Ascending aorta (tissue), 2 donors: ENCODE measurements at regions not wholly inside any gene's neighbourhood (a gene's known extent, or its start where the extent isn't known, plus 50 kb on each side); places are given as distances from the start of the nearest gene placed in this dataset.
"Not testable (repeated sequence)": the region's sequence is repeated elsewhere in the genome, so short reads cannot be mapped to it uniquely, and the experiment has no call there.

Experiments used
- DNase-seq, 2 donors: peaks; one replicate each; pipeline ENCODE4 v3.0.0-alpha.2; 2019; ENCODE audit warnings: low spot score in 2 of 2
- H3K27ac ChIP-seq, 2 donors: fragments of 200-600 bp; sonication (generic); one replicate each; pipeline ENCODE4 v1.5.1; 2016 to 2017; ENCODE audit warnings: mild to moderate bottlenecking in 1 of 2
- H3K27me3 ChIP-seq: fragments of 200-600 bp; sonication (generic); one replicate; pipeline ENCODE4 v1.5.1; 2017
- H3K36me3 ChIP-seq, 2 donors: fragments of 200-600 bp; sonication (generic); one replicate each; pipeline ENCODE4 v1.5.1; 2016
- H3K4me1 ChIP-seq, 2 donors: fragments of 200-600 bp; sonication (generic); one replicate each; pipeline ENCODE4 v1.5.1; 2016 to 2017; ENCODE audit warnings: mild to moderate bottlenecking in 1 of 2
- H3K4me3 ChIP-seq, 2 donors: fragments of 200-600 bp; sonication (generic); one replicate each; pipeline ENCODE4 v1.5.1; 2016 to 2017; ENCODE audit warnings: mild to moderate bottlenecking in 1 of 2
- H3K9me3 ChIP-seq, 2 donors: fragments of 200-600 bp; sonication (generic); one replicate each; pipeline ENCODE4 v1.5.1; 2016
- CTCF ChIP-seq, 3 experiments: fragments of 200-600 bp in 2 of 3; fragments of 450-650 bp in 1 of 3; sonication (generic) in 2 of 3; IDR thresholded peaks; one replicate each; pipeline ENCODE4 v1.5.1; 2016 to 2019; ENCODE audit warnings: antibody characterized with exemption in 3 of 3, mild to moderate bottlenecking in 1 of 3, moderate library complexity in 1 of 3
- intact Hi-C: fragments of 100-400 bp; cut with DNase I; formaldehyde crosslinking; loops from one replicate; pipeline ENCODE4 v1.15.1; 2023

DNA sequence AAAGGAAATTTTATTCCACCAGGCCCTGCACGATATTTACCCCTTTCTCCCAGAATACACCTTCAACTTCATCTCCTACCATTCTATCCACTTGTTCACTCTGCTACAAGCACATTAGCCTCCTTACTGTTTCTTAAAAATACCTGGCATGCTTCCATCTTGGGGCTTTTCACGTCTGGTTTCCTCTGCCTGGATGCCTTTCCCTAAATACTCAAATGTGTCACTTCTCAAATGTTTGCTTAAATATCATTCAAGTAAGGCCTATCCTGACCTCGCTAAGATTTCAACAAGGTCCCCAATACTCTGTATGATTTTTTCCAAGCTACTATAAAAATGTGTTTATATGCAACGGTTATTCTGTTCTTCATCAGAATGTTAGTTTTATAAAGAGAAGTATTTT lies 433.0 kb upstream of the CHAC2 start:
- intact Hi-C loops, result no loop called here
- H3K9me3 ChIP-seq, result no peaks in the 10 kb centered on the region
- DNase-seq, result no peak
- no peaks in the 10 kb centered on the region for H3K27me3 ChIP-seq
- no peaks in the 10 kb centered on the region for H3K4me1 ChIP-seq
- H3K27ac ChIP-seq, result no peak overlapping the region
- TF ChIP-seq CTCF (IDR thresholded peaks at IDR 0.05), result no peak
- no peaks in the 10 kb centered on the region for H3K36me3 ChIP-seq
- H3K4me3 ChIP-seq, result no peak overlapping the region

DNA sequence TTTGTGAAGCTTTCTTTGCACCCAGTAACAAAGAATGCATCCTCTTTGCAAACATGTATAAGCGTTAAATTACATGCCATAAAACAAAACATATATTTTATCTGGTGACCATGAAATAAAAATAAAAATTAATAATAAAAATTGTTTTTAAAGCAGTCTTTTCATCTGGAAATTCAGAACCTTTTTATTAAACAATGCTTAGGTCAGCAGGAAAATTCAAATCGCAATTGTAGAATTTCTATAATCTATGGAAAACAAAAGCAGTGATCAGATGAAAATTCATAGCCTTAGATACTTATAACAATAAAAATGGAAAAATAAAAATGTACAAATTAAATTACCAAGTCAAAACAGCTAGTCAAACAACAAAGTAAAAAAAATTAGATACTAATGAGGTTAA lies 435.9 kb upstream of the CHAC2 start:
- intact Hi-C loops, result no loop called here
- no peaks in the 10 kb centered on the region for H3K36me3 ChIP-seq
- no peak for TF ChIP-seq CTCF (IDR thresholded peaks at IDR 0.05)
- H3K9me3 ChIP-seq, result no peaks in the 10 kb centered on the region
- no peaks in the 10 kb centered on the region for H3K27me3 ChIP-seq
- no peaks in the 10 kb centered on the region for H3K4me1 ChIP-seq
- no peak overlapping the region for H3K4me3 ChIP-seq
- no peak for DNase-seq
- H3K27ac ChIP-seq, result no peak overlapping the region

- intact Hi-C loops, result no loop called here
- no peaks in the 10 kb centered on the region for H3K36me3 ChIP-seq
- no peak overlapping the region for H3K4me3 ChIP-seq
- no peaks in the 10 kb centered on the region for H3K4me1 ChIP-seq
- no peaks in the 10 kb centered on the region for H3K27me3 ChIP-seq
- no peak for DNase-seq
- H3K9me3 ChIP-seq, result no peaks in the 10 kb centered on the region
- TF ChIP-seq CTCF (IDR thresholded peaks at IDR 0.05), result no peak
- H3K27ac ChIP-seq, result no peak overlapping the region
Observed at GRCh38 chr2:53317861-53318260, 449.7 kb upstream of the CHAC2 start.

DNA sequence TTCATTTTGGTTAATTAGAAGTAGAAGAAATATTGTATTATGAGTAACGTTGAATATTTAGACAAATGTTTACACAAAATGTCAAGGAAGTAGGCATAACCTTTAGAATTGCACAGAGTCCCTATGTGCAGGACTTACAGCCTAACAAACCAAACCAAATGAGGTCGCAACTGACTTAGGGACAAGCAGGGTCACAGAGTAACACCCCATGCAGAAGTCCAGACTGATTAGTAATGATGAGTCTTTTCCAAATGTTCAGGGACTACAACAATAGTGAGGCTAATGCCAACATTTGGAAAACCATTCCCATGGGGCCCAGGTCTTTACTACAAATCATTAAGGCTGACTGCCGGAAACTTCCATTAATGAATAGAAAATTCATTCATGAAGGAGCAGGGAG lies 452.5 kb upstream of the CHAC2 start:
- intact Hi-C loops, result no loop called here
- Histone ChIP-seq H3K4me3 (no peak overlapping the region), H3K4me1 (no peaks in the 10 kb centered on the region), H3K9me3 (no peaks in the 10 kb centered on the region), H3K27me3 (no peaks in the 10 kb centered on the region), H3K27ac (no peak overlapping the region), H3K36me3 (no peaks in the 10 kb centered on the region)
- TF ChIP-seq CTCF (IDR thresholded peaks at IDR 0.05), result no peak
- no peak for DNase-seq

GRCh38 chr2:53314718-53315117 lies 452.9 kb upstream of the CHAC2 start:
- Histone ChIP-seq H3K9me3 (no peaks in the 10 kb centered on the region), H3K27ac (no peak overlapping the region), H3K4me1 (no peaks in the 10 kb centered on the region), H3K4me3 (no peak overlapping the region), H3K27me3 (no peaks in the 10 kb centered on the region), H3K36me3 (no peaks in the 10 kb centered on the region)
- no peak for TF ChIP-seq CTCF (IDR thresholded peaks at IDR 0.05)
- intact Hi-C loops, result no loop called here
- no peak for DNase-seq

GRCh38 chr2:53313644-53314043 lies 454.0 kb upstream of the CHAC2 start:
- H3K36me3 ChIP-seq, H3K4me1 ChIP-seq, H3K4me3 ChIP-seq, DNase-seq, H3K9me3 ChIP-seq, H3K27me3 ChIP-seq, H3K27ac ChIP-seq, intact Hi-C loops: not testable (repeated sequence)
